GM18517 (cell line): ENCODE measurements at regions not wholly inside any gene's neighbourhood (a gene's known extent, or its start where the extent isn't known, plus 50 kb on each side); places are given as distances from the start of the nearest gene placed in this dataset.
"Not testable (repeated sequence)": the region's sequence is repeated elsewhere in the genome, so short reads cannot be mapped to it uniquely, and the experiment has no call there.

ENCODE experiments used
- ATAC-seq: cut with Tn5 transposase; IDR thresholded peaks from one replicate; pipeline ENCODE4 v1.9.1; 2021; ENCODE audit warnings: mild to moderate bottlenecking, moderate library complexity; ENCODE audit not compliant: unreplicated experiment

- no peak for ATAC-seq
Measured at GRCh38 chr6:106749609-106750008, 120.2 kb downstream of the QRSL1 start.

- ATAC-seq, result no peak
Measured at GRCh38 chr6:106748547-106749207, 119.3 kb downstream of the QRSL1 start.

- no peak for ATAC-seq
Measured at GRCh38 chr6:106747139-106747538, 117.8 kb downstream of the QRSL1 start.

- no peak for ATAC-seq
Measured at GRCh38 chr6:106746652-106747051, 117.3 kb downstream of the QRSL1 start.

GRCh38 chr6:106745824-106746582 is 116.6 kb downstream of the QRSL1 start:
- ATAC-seq, result no peak

- no peak for ATAC-seq
Measured at GRCh38 chr6:106745197-106745770, 115.9 kb downstream of the QRSL1 start.

- ATAC-seq, result no peak
Measured at GRCh38 chr6:106744781-106745180, 115.4 kb downstream of the QRSL1 start.

- ATAC-seq, result not testable (repeated sequence)
Measured at GRCh38 chr6:106744029-106744428, 114.7 kb downstream of the QRSL1 start.

GRCh38 chr6:106743612-106744011 is 114.2 kb downstream of the QRSL1 start:
- no peak for ATAC-seq

GRCh38 chr6:106740287-106740686 is 110.9 kb downstream of the QRSL1 start:
- ATAC-seq, result no peak

- ATAC-seq, result no peak
Measured at GRCh38 chr6:106739387-106739786, 110.0 kb downstream of the QRSL1 start.

- no peak for ATAC-seq
Measured at GRCh38 chr6:106736502-106736901, 107.1 kb downstream of the QRSL1 start.

- ATAC-seq, result no peak
Measured at GRCh38 chr6:106735828-106736227, 106.5 kb downstream of the QRSL1 start.

- ATAC-seq, result no peak
Measured at GRCh38 chr6:106735136-106735633, 105.8 kb downstream of the QRSL1 start.

GRCh38 chr6:106733386-106733785 is 104.0 kb downstream of the QRSL1 start:
- no peak for ATAC-seq

GRCh38 chr6:106732376-106732940 is 103.1 kb downstream of the QRSL1 start:
- ATAC-seq, result no peak

GRCh38 chr6:106731843-106732160 is 102.4 kb downstream of the QRSL1 start:
- no peak for ATAC-seq

- no peak for ATAC-seq
Measured at GRCh38 chr6:106731144-106731842, 101.9 kb downstream of the QRSL1 start.

GRCh38 chr6:106730718-106731117 is 101.3 kb downstream of the QRSL1 start:
- no peak for ATAC-seq

- no peak for ATAC-seq
Measured at GRCh38 chr6:106730264-106730663, 100.9 kb downstream of the QRSL1 start.

GRCh38 chr6:106729841-106730240 is 100.5 kb downstream of the QRSL1 start:
- ATAC-seq, result no peak
